GM21737 (cell line): ENCODE measurements at regions not wholly inside any gene's neighbourhood (a gene's known extent, or its start where the extent isn't known, plus 50 kb on each side); places are given as distances from the start of the nearest gene placed in this dataset.

ENCODE experiments used
- ATAC-seq: cut with Tn5 transposase; IDR thresholded peaks from one replicate; pipeline ENCODE4 v1.9.1; 2021; ENCODE audit warnings: mild to moderate bottlenecking, moderate library complexity; ENCODE audit not compliant: unreplicated experiment

DNA sequence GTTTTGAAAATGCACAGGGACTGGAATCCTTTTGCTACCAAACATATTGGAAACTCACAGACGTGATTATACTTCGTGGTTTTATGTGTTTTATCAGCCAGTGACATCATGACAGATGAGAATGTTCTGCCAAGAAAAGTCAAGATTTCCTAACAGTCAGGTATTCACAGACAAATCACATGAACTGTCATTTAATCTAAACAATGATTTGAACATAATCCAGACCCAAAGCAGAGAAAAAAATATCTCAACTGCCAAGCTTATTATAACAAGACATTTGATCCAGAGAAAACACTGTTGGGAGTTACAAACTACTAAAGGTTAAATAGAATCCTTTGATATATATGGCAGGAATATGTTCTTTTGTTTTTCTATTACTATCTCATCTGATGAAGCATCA lies 635.9 kb upstream of the FRG1 start:
- ATAC-seq: no peak

DNA sequence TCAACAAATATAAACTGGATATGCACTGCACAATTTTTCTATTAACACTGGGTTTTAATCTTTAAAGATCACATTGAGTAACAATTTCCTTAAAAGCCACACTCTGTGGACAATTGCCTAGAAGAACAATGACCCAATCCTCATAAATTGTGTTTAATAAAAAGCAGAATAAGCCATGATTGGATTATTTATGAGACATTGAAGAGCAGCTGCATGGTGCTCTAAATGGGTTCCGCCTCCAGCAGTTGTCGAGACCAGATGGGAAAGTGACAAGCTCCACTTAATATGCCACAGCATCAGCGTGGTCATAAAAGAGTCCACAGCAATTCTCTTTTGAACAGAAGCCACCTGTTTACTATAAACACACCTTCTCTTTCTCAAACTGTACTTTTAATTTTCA lies 635.2 kb upstream of the FRG1 start:
- ATAC-seq: no peak

DNA sequence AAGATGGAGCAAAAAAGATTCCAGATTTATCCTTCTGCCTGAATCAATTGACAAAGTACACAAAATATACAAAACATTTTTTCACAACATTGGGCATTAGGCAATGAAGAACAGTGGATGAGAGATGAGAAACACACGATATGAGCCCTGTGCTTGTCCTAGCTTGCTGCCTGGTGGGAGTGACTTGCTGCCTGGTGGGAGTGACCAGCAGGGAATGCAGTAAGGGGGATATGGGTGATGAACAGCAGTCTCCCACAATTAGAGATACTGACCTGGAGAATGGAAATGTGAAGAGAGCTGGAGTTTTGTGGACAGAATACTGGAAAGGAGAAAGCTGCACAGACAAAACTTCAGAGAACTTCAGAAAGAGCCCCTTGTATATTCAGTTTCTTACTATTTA lies 629.4 kb upstream of the FRG1 start:
- ATAC-seq: no peak

DNA sequence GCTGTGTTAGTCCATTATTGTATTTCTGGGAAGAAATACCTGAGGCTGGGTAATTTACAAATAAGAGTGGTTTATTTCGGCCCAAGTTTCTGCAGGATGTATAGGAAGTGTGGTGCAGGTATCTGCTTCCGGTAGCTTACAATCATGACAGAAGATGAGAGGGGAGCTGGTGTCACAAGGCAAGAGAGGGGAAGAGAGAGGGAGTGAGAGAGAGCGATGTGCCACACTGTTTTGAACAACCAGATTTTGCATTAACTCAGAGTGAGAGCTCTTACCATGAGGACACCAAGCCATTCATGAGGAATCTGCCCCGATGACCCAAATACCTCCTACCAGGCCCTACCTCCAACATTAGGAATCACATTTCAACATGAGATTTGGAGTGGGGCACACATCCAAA lies 627.6 kb upstream of the FRG1 start:
- ATAC-seq: no peak

DNA sequence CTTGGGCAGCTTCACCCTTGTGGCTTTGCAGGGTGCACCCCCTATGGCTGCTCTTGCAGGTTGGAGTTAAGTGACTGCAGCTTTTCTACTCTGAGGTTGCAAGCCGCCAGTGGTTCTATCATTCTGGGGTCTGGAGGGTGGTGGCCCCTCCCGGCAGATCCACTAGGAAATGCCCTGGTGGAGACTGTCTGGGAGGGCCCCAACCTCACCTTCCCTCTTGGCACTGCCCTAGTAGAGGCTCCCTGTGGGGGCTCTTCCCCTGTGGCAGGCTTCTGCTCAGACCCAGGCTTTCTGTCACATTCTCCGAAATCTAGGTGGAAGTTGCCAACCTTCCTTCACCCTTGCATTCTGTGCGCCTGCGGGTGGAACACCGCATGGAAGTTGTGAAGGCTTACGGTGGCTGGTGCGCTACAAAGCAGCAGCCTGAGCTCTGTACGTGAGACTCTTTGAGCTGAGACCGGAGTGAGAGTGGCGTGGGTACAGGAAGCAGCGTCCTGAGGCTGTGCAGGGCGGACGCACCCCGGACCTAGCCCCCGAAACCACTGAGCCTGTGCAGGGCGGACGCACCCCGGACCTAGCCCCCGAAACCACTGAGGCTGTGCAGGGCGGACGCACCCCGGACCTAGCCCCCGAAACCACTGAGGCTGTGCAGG lies 626.7 kb upstream of the FRG1 start:
- ATAC-seq: no peak

DNA sequence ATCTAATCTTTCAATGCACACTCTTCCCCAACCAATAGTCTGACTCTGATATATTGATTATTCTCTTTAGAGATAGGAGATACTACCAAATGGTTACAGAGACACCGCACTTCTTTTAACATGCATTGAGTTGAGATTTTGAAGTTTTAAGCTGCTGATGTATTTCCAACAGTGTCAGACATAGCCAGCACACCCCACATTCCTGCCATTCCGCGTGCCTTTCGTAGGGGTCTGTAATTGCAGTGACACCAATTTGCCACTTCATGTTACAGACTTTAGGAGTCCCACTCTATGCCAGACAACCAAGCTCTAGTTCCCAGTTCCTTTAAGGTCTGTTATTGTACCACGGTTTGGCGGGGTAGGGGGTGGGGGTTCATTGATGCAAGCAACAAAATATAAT lies 618.2 kb upstream of the FRG1 start:
- no peak for ATAC-seq

DNA sequence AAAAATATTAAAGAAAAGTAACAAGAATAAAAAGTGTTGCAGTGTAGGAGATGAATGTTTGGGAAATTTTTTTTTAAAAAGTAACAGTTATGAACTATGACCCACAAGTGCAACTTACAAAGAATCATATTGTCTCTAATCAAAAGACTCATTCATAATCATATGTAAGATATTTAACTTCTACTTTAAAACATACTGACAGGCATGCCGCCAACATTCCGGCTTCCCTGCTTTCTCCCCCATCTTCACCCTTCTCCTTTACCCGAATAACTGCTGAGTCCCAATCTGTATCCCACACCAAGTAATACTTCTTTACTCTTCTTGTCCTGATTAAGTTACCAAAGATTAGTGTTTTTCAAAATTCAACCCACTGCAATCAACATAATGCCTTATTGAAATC lies 598.8 kb upstream of the FRG1 start:
- no peak for ATAC-seq

DNA sequence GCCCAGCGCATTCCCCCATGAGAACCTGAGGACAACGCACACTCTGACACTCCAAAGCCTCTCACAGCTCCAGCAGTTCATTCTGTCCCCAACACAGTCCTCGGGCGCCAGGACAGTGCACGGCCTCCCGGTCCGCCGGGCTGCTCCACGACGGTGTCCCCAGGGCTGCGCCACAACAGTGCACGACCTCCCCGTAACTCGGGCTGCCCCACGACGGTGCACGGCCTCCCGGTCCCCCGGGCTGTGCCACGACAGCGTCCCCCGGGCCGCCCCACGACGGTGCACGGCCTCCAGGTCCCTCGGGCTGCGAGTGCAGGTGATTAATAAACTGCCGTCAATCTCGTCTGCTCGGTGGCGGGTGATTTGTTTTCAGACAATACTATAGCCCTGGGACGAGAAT lies 585.1 kb upstream of the FRG1 start:
- ATAC-seq: no peak

DNA sequence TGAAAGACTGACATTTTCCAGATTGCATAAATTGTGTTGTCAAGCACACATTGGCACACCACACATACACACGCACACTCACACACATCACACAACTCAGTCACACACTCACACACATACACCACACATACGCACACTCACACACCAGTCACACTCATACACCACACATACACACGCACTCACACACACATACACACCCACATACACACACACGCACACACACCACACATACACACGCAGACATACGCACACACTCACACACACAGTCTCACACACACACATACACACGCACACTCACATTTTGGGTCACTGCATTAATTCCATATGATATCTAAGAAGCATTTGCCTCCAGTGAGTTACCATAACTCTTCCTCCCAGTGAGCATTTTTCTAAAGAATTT lies 578.3 kb upstream of the FRG1 start:
- ATAC-seq: no peak

DNA sequence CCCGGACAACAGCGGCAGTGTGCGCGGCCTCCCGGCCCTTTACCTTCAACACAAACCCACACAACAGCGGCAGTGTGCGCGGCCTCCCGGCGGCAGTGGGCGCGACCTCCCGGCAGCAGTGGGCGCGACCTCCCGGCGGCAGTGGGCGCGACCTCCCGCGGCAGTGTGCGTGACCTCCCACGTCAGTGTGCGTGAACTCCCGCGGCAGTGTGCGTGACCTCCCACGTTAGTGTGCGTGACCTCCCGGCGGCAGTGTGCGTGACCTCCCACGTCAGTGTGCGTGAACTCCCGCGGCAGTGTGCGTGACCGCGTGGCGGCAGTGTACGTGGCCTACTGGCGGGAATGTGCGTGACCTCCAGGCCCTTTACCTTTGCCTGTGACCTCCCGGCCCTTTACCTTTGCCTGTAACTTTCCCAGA lies 576.6 kb upstream of the FRG1 start:
- no peak for ATAC-seq

DNA sequence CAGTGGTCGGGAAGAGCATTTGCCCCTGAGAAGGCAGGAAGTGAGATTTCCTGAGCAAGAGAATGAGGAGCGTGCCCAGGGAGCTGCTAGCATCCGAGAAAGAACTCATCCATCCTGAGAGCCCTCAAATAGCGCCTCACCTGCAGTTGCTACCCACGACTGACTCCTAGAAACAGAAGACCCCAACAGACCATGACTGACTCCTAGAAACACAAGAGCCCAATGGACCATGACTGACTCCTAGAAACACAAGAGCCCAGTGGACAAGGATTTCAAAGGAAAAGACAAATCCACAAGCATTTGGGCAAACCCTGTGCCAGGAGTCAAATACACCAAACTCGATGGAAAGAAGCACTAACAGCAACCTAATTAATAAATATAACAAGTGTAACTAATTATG lies 575.2 kb upstream of the FRG1 start:
- no peak for ATAC-seq

DNA sequence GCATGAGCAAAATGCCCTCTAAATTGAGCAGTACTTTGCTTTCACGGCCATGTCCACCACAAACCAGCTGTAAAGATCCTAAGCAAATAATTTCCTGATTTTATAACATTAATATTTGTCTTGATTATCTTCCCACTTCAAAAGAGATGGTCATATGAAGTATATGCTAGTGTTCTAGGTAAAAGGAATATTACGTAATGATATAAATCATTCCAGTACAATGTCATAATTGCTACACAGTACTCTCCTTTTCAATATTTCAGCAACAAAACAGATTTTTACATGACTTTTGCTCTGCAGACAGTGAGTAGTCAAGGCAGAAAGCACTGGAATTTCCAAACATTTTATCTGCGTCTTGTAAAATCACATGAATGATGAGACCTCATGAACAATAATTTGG lies 572.8 kb upstream of the FRG1 start:
- no peak for ATAC-seq

DNA sequence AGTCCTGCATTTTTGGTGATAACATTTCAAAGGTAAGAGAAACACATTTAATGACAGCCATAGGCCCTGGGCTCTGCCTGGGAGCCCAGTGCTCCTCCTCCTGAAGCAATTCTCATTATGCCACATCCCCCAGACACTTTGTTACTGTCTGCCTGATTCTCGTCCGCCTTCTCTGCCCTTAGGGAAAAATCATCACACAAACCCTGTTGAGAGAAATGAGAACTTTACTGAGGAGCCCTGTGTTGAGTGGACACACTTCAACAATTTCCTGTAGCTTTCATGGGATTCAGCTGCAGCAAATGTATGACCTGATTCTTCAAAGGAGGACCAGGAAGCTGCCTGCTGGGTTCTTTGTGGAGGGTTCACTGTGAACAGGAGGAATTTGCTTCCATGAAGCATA lies 566.5 kb upstream of the FRG1 start:
- no peak for ATAC-seq

DNA sequence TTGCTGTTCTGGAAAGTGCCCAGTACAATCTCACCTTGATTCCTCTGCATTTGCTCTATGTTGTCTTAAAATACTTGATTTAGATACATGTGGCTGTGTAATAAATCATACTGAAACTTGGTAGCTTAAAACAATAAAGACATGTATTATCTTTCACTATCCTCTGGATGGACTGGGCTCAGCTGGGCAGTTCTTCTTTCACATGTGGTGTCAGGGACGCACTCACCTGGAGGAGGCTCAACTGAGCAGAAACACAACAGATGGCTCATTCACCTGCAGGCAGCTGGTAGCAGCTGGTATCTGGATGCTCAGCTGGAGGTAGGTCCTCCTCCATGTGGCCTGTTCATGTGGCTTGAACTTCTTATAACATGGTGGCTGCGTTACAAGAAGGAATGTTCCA lies 563.8 kb upstream of the FRG1 start:
- no peak for ATAC-seq

DNA sequence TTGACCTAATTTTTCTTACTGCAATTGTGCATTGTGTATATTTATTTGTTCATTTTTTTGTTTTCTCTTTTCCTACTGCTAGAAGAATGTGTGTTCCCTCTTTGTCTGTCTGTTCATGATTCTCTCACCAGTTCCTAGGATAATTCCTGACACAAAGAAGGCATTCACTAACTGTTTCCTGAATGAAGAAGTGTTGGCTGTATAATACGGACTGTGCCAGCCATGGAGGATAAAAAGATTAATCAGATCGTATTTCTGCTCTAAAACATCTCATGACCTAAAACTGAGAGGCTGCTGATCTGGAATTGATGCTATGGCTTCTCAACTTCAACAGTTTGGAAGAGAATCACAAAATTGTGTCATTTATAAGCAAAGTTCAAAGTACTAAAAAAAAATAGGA lies 563.1 kb upstream of the FRG1 start:
- ATAC-seq: no peak

DNA sequence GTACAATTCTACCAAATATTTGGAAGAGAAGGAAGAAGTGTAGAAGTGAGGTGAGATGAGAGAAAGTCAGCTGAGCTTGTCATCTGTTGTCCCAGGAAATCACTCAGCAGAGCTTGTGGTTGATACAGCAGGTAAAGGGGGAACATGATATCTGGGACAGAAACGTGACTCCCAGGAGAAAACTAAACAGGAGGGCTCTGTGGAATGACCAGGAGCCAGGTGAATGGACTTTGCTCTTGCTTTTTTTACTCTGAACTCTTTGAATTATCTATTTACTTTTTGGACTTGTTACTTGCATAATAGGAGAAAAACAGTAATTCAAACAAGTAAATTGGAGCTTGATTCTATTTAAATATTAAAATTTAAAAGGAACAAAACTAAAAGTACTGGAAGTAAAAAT lies 555.6 kb upstream of the FRG1 start:
- ATAC-seq: no peak

DNA sequence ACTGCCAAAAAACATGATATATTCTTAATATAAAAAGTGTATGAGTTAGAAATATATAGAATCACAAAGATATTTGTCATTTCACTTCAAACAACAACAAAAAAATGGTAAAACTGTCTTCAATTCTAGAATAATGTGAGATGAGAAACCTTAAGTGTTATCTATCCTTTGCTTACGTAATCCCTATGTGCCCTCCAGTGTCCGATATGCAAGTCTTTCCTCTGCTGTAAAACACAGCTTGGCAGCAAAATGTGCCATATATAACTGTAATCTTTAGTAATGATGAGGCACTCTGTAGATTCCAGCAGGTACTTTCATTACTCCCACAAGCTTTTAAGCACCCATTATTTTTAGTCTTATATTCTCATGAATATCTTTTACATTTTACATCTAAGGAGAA lies 555.1 kb upstream of the FRG1 start:
- no peak for ATAC-seq

DNA sequence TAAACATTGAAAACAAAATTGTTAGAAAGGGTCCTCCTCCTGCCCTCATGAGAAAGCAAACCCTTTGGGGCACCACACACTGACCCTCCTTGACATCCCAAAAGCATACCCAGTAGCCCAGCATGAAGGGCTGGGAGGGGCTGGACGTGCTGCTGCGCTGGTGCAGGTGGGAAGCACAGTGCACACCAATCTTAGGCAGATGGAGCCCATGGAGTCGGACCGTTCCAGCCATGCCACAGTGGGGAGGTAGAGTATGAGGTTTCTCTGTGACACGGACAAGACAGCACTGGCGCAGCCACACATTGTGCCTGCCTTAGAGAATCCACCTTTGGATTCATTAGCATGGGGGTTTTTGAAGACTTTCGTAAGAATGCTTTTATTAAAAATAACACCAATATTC lies 544.2 kb upstream of the FRG1 start:
- no peak for ATAC-seq

DNA sequence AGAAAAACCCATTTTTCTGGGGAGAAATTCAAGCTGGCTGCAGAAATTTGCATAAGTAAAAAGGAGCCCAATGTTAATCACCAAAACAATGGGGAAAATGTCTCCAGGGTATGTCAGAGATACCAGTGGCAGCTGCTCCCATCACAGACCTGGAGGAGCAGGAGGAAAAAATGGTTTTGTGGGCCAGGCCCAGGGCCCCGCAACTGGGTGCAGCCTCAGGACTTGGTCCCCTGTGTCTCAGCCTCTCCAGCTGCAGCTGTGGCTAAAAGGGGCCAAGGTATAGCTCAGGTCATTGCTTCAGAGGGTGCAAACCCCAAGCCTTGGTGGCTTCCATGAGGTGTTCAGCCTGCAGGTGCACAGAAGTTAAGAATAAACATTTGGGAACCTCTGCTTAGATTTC lies 536.4 kb upstream of the FRG1 start:
- no peak for ATAC-seq

DNA sequence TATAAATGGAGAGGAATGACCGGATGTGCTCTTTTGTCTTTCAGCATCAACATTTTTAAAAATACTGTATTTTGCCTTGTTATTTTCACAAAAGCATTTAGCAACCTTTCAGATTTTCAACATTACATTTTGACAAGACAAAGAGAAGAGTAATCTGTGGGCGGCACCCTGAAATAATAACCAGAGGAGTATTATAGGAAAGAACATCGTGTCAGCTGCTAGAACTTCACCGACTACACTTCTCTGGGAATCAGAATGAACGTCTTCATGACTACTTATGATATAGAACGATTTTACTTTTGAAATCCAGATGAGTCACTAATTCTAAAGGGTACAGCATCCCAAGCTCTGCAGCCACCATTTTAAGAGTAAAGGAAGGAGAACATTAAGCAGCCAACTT lies 531.5 kb upstream of the FRG1 start:
- no peak for ATAC-seq

DNA sequence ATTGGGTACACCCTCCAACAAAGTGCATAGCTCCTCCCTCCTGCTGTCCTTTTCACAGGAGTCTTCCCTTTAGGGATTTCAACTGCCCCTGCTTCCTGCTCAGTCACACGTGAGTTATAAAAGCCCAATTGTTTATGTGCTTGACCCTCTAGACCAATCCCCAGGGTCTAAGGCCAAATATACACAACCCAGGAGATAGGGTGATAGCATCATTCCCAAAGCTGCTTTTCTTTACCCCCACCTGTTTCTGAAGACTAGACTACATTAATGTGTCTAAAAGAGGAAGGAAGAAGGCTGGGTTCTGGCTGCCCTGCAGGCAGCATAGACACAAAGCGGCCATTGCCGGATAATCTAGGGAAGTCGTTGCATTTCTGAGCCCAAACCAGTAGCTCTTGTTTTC lies 526.7 kb upstream of the FRG1 start:
- no peak for ATAC-seq

DNA sequence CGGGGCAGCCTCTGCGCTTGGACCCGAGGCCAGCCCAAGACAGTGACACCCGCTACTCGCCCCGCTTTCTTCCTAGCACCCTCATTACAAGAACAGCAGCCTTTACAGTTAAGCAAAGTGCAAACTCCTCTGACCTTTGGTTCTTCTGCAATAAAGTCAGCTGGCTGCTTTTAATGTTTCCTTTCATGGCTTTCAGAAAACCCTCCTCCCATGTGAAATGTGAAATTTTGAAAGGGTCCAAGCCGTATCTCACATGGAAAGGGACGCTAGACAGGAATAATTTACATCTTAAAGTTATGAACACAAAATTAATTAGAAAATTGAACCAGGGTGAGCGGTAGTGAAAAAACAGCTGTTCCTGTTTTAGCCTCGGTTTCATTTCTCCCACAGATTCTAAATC lies 520.1 kb upstream of the FRG1 start:
- no peak for ATAC-seq

DNA sequence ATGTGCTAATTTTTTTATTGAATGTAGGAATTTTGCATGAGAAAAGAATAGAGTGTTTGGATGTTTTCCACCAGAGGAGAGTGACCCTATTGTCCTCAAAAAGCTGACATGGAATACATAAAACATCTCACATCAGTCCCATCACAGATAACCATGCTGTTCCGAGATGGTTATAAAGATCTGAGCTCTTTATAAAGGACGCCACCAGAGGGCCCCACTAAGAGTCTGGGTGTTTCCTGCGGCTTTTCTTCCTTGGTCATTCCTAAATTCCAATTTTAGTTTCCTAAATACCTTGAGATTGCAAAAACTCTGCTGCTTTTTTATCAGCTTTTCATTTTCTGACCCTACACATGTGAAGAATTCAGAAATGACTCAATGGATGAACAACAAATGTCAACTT lies 504.5 kb upstream of the FRG1 start:
- ATAC-seq: no peak

DNA sequence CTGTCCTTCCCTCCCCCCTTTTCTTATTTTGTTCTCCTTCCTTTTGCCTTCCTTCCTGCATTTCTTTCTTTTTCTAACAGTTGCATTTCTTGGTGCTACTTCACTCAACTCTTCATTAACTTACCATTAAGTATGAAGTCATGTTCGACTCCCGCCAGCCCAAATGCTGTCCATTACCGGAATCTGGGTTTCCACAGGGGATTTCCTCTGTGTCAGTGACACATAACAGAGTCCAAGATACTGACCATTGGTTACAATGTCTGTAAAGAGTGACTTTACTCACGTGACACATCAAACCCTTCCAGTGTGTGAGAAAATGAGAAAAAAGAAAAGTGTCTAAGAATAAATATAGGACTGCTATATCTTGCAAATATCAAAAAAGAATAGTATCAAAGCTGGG lies 500.0 kb upstream of the FRG1 start:
- ATAC-seq: no peak
